Small intestine (tissue), 7 donors: ENCODE measurements at regions not wholly inside any gene's neighbourhood (a gene's known extent, or its start where the extent isn't known, plus 50 kb on each side); places are given as distances from the start of the nearest gene placed in this dataset.
A peak's percentile ranks its signal among the peaks of the same experiment; 100 is the strongest.
"Not testable (repeated sequence)": the region's sequence is repeated elsewhere in the genome, so short reads cannot be mapped to it uniquely, and the experiment has no call there.

Source experiments
- DNase-seq, 2 donors: peaks; one replicate each; pipeline versions ENCODE4 v3.0.0 to v3.0.0-alpha.2; 2013
- FAIRE-seq: peaks from 2 replicates; lab custom pipeline; 2012; peaks lifted over from hg19 to GRCh38; lab: Jason Lieb, UNC
- H3K27ac ChIP-seq, 3 donors: one replicate each; pipeline ENCODE4 v1.5.1; 2013; ENCODE audit warnings: low read length in 2 of 3, mild to moderate bottlenecking in 2 of 3, control low read depth in 1 of 3, inconsistent platforms in 1 of 3, low read depth in 1 of 3, moderate library complexity in 1 of 3
- H3K27me3 ChIP-seq, 3 donors: one replicate each; pipeline ENCODE4 v1.6.1; 2013; ENCODE audit warnings: low read length in 3 of 3, inconsistent platforms in 1 of 3; ENCODE audit not compliant: control insufficient read depth in 3 of 3, insufficient read depth in 3 of 3
- H3K36me3 ChIP-seq, 3 donors: one replicate each; pipeline ENCODE4 v1.6.1; 2013; ENCODE audit warnings: low read length in 3 of 3, inconsistent platforms in 1 of 3, low read depth in 1 of 3, mild to moderate bottlenecking in 1 of 3, moderate library complexity in 1 of 3; ENCODE audit not compliant: control insufficient read depth in 3 of 3, insufficient read depth in 2 of 3
- H3K4me1 ChIP-seq, 3 donors: one replicate each; pipeline ENCODE4 v1.6.1; 2013; ENCODE audit warnings: low read length in 2 of 3, inconsistent platforms in 1 of 3, low read depth in 1 of 3, mild to moderate bottlenecking in 1 of 3, moderate library complexity in 1 of 3; ENCODE audit not compliant: control insufficient read depth in 3 of 3, insufficient read depth in 2 of 3
- H3K4me3 ChIP-seq, 3 donors: one replicate each; pipeline ENCODE4 v1.5.1; 2013; ENCODE audit warnings: low read length in 3 of 3, control low read depth in 1 of 3, inconsistent platforms in 1 of 3, low read depth in 1 of 3, mild to moderate bottlenecking in 1 of 3, moderate library complexity in 1 of 3
- H3K9me3 ChIP-seq, 2 donors: one replicate each; pipeline ENCODE4 v1.6.1; 2013; ENCODE audit warnings: low read depth in 1 of 2, low read length in 1 of 2; ENCODE audit not compliant: control insufficient read depth in 2 of 2, insufficient read depth in 1 of 2
- WGBS, 3 donors: extraction: QIAGEN DNeasy Blood & Tissue Kit; methylation state at CpG; one replicate each; pipeline ENCODE4 v1.1.7; 2013; 5-methylcytosine and 5-hydroxymethylcytosine counted together
- donor health status: healthy with polysubstance abuse.
- donor health status: control.
- donor health status: control.
- donor health status: Bipolar disorder and iron deficiency.
- donor health status: healthy.

- DNase-seq (peak; percentile 75 to 78), FAIRE-seq (no peak)
- WGBS, 3 donors = 33 to 37% (median 36%) methylated on average over 10 of the region's 10 CpGs
- Histone ChIP-seq H3K4me3 (no peak overlapping the region), H3K4me1 (no peaks in the 10 kb centered on the region), H3K27ac (no peak overlapping the region), H3K27me3 (no peaks in the 10 kb centered on the region), H3K9me3 (no peaks in the 10 kb centered on the region), H3K36me3 (no peaks in the 10 kb centered on the region)
Observed at GRCh38 chr15:59917504-59918157, 86.5 kb upstream of the FOXB1 start.

GRCh38 chr15:59906046-59906445, 98.1 kb upstream of the FOXB1 start:
- H3K27me3 ChIP-seq = peaks cover 0 to 18% (median 5%) of the 10 kb centered on the region in 3 donors
- FAIRE-seq = no peak
- H3K36me3 ChIP-seq = no peaks in the 10 kb centered on the region
- no peaks in the 10 kb centered on the region for H3K9me3 ChIP-seq
- H3K27ac ChIP-seq = no peak overlapping the region
- WGBS, 3 donors = 6 to 37% (median 14%) methylated on average over 1 of the region's 1 CpG
- no peaks in the 10 kb centered on the region for H3K4me1 ChIP-seq
- DNase-seq = no peak
- H3K4me3 ChIP-seq = no peak overlapping the region

GRCh38 chr15:59905176-59905575, 98.9 kb upstream of the FOXB1 start:
- H3K36me3 ChIP-seq = no peaks in the 10 kb centered on the region
- DNase-seq (no peak), FAIRE-seq (no peak)
- 45 to 66% (median 55%) methylated on average over 4 of the region's 4 CpGs for WGBS, 3 donors
- no peaks in the 10 kb centered on the region for H3K4me1 ChIP-seq
- peaks cover 0 to 18% (median 5%) of the 10 kb centered on the region in 3 donors for H3K27me3 ChIP-seq
- H3K27ac ChIP-seq = no peak overlapping the region
- no peak overlapping the region for H3K4me3 ChIP-seq
- H3K9me3 ChIP-seq = no peaks in the 10 kb centered on the region

GRCh38 chr15:59904450-59905135, 99.5 kb upstream of the FOXB1 start:
- 31 to 38% (median 35%) methylated on average over 17 of the region's 17 CpGs for WGBS, 3 donors
- H3K4me1 ChIP-seq = no peaks in the 10 kb centered on the region
- FAIRE-seq (no peak), DNase-seq (no peak)
- H3K36me3 ChIP-seq = no peaks in the 10 kb centered on the region
- peaks cover 0 to 18% (median 5%) of the 10 kb centered on the region in 3 donors for H3K27me3 ChIP-seq
- H3K4me3 ChIP-seq = no peak overlapping the region
- no peak overlapping the region for H3K27ac ChIP-seq
- H3K9me3 ChIP-seq = no peaks in the 10 kb centered on the region

GRCh38 chr15:59896663-59897074, 107.4 kb upstream of the FOXB1 start:
- Histone ChIP-seq H3K9me3 (no peaks in the 10 kb centered on the region), H3K36me3 (no peaks in the 10 kb centered on the region), H3K4me3 (no peak overlapping the region), H3K4me1 (no peaks in the 10 kb centered on the region), H3K27ac (no peak overlapping the region), H3K27me3 (no peaks in the 10 kb centered on the region)
- WGBS, 3 donors = 62 to 69% (median 64%) methylated on average over 5 of the region's 5 CpGs
- DNase-seq (no peak), FAIRE-seq (no peak)

GRCh38 chr15:59894835-59895234, 109.3 kb upstream of the FOXB1 start:
- WGBS, 3 donors = 56 to 71% (median 70%) methylated on average over 1 of the region's 1 CpG
- DNase-seq (no peak), FAIRE-seq (no peak)
- Histone ChIP-seq H3K27me3 (no peaks in the 10 kb centered on the region), H3K27ac (no peak overlapping the region), H3K9me3 (no peaks in the 10 kb centered on the region), H3K4me3 (no peak overlapping the region), H3K4me1 (no peaks in the 10 kb centered on the region), H3K36me3 (no peaks in the 10 kb centered on the region)

- FAIRE-seq (no peak), DNase-seq (no peak)
- Histone ChIP-seq H3K4me3 (no peak overlapping the region), H3K27ac (no peak overlapping the region), H3K4me1 (no peaks in the 10 kb centered on the region), H3K27me3 (no peaks in the 10 kb centered on the region), H3K36me3 (no peaks in the 10 kb centered on the region), H3K9me3 (no peaks in the 10 kb centered on the region)
- WGBS, 3 donors = 43 to 51% (median 44%) methylated on average over 1 of the region's 1 CpG
Observed at GRCh38 chr15:59892985-59893384, 111.1 kb upstream of the FOXB1 start.

- H3K4me1 ChIP-seq, H3K36me3 ChIP-seq, FAIRE-seq, H3K27me3 ChIP-seq, H3K9me3 ChIP-seq, H3K27ac ChIP-seq, DNase-seq, H3K4me3 ChIP-seq: not testable (repeated sequence)
- 73 to 89% (median 89%) methylated on average over 1 of the region's 1 CpG for WGBS, 3 donors
Observed at GRCh38 chr15:59887870-59888269, 116.2 kb upstream of the FOXB1 start.
